BLaER1 (cell line): ENCODE measurements at regions not wholly inside any gene's neighbourhood (a gene's known extent, or its start where the extent isn't known, plus 50 kb on each side); places are given as distances from the start of the nearest gene placed in this dataset.

Source experiments
- H3K27ac ChIP-seq: shearing (Covaris generic); formaldehyde crosslinking; 2 replicates; pipeline ENCODE4 v1.8.1; 2022
- H3K27me3 ChIP-seq: shearing (Covaris generic); formaldehyde crosslinking; 2 replicates; pipeline ENCODE4 v1.8.1; 2022
- H3K36me3 ChIP-seq: shearing (Covaris generic); formaldehyde crosslinking; 2 replicates; pipeline ENCODE4 v1.8.1; 2022
- H3K4me1 ChIP-seq: shearing (Covaris generic); formaldehyde crosslinking; 2 replicates; pipeline ENCODE4 v1.8.1; 2022
- H3K4me2 ChIP-seq: shearing (Covaris generic); formaldehyde crosslinking; 2 replicates; pipeline ENCODE4 v1.8.1; 2022
- H3K4me3 ChIP-seq: shearing (Covaris generic); formaldehyde crosslinking; 2 replicates; pipeline ENCODE4 v1.8.1; 2022
- H3K9ac ChIP-seq: shearing (Covaris generic); formaldehyde crosslinking; 2 replicates; pipeline ENCODE4 v1.8.1; 2022
- H3K9me3 ChIP-seq: shearing (Covaris generic); formaldehyde crosslinking; 2 replicates; pipeline ENCODE4 v1.8.1; 2022
- H4K20me1 ChIP-seq: shearing (Covaris generic); formaldehyde crosslinking; 2 replicates; pipeline ENCODE4 v1.8.1; 2022
- Cebpa-rat ChIP-seq: shearing (Covaris generic); IDR thresholded peaks from 2 replicates; pipeline ENCODE4 v1.8.1; 2022

DNA sequence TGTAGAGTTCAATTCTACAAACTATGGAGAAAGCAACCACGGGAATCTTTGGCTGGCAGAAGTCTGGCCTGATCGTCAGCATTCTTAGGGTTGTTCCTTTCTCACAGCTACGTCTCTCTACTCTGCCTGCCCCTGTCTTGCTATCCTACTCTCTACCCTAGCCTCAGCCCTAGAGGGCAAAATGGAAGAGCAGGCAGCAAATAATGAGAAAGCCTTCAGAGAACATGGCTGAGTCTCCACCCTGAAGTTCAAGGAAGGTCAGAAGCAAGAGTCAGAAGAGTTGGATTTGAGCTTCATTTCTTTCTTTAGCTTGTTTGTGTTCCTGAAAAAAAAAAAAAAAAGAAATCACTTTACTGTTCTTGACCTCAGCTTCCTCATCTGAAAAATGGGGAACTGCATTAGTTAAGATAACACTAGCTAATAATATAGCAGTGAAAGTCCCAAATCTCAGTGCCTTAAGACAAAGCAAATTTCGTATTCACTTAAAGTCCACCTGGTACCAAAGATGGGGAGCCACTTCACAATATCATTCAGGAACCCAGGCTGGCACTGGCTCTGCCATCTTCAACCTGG is 50.2 kb upstream of the CCND2 start:
- peaks cover 18% of the 10 kb centered on the region for H3K4me1 ChIP-seq
- H3K36me3 ChIP-seq = no peaks in the 10 kb centered on the region
- H3K9ac ChIP-seq = no peak overlapping the region
- H3K9me3 ChIP-seq = peaks cover 21% of the 10 kb centered on the region
- no peak overlapping the region for H3K4me2 ChIP-seq
- TF ChIP-seq Cebpa-rat = no peak
- H3K4me3 ChIP-seq = no peak overlapping the region
- H4K20me1 ChIP-seq = no peaks in the 10 kb centered on the region
- no peaks in the 10 kb centered on the region for H3K27me3 ChIP-seq
- no peak overlapping the region for H3K27ac ChIP-seq

DNA sequence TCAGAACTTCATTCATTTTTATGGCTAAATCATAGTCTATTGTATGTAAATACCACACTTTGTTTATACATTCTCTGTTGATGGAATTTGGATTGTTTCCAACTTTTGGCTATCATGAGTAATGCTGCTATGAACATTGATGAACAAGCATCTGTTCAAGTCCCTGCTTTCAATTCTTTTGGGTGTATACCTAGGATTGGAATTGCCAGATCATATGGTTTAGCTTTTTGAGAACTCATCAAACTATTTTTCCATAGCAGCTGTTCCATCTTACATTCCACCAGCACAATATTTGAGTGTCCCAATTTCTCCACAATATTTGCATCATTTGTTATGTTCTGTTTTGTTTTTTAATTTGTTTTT is 52.3 kb upstream of the CCND2 start:
- Histone ChIP-seq H3K27me3 (no peaks in the 10 kb centered on the region), H3K9ac (no peak overlapping the region), H3K4me3 (no peak overlapping the region), H3K4me2 (no peak overlapping the region), H3K36me3 (no peaks in the 10 kb centered on the region), H3K9me3 (peaks cover 21% of the 10 kb centered on the region), H3K4me1 (peaks cover 20% of the 10 kb centered on the region), H3K27ac (no peak overlapping the region), H4K20me1 (no peaks in the 10 kb centered on the region)
- TF ChIP-seq Cebpa-rat = no peak

- Histone ChIP-seq H3K9ac (no peak overlapping the region), H3K4me2 (no peak overlapping the region), H3K27ac (no peak overlapping the region), H3K36me3 (no peaks in the 10 kb centered on the region), H3K4me1 (peaks cover 24% of the 10 kb centered on the region), H3K27me3 (no peaks in the 10 kb centered on the region), H3K4me3 (no peak overlapping the region), H4K20me1 (no peaks in the 10 kb centered on the region), H3K9me3 (peaks cover 21% of the 10 kb centered on the region)
- TF ChIP-seq Cebpa-rat = no peak
Observed at GRCh38 chr12:4220536-4221257, 52.9 kb upstream of the CCND2 start.

DNA sequence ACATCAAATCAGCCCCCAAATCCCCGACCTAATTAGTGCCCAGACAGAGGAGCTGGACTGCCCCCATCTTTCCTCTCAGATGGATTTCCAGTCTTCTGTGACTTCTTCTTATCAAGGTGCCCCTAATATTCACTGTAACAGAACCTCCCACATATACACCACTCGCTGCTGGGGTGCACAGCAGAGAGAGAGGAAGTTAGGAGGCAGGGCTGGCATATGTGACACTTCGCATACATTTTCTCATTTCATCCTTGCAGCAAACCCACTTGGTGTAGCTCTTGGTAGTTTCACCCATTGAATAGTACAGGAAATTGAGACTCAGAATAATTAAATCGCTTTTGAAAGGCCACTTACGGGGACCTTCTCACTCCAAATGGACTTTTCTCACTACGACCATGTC is 56.5 kb upstream of the CCND2 start:
- no peak overlapping the region for H3K4me2 ChIP-seq
- H3K4me3 ChIP-seq = no peak overlapping the region
- no peaks in the 10 kb centered on the region for H3K27me3 ChIP-seq
- H3K4me1 ChIP-seq = peaks cover 35% of the 10 kb centered on the region
- no peaks in the 10 kb centered on the region for H3K36me3 ChIP-seq
- no peaks in the 10 kb centered on the region for H4K20me1 ChIP-seq
- peaks cover 9% of the 10 kb centered on the region for H3K9me3 ChIP-seq
- no peak for TF ChIP-seq Cebpa-rat
- no peak overlapping the region for H3K9ac ChIP-seq
- no peak overlapping the region for H3K27ac ChIP-seq

DNA sequence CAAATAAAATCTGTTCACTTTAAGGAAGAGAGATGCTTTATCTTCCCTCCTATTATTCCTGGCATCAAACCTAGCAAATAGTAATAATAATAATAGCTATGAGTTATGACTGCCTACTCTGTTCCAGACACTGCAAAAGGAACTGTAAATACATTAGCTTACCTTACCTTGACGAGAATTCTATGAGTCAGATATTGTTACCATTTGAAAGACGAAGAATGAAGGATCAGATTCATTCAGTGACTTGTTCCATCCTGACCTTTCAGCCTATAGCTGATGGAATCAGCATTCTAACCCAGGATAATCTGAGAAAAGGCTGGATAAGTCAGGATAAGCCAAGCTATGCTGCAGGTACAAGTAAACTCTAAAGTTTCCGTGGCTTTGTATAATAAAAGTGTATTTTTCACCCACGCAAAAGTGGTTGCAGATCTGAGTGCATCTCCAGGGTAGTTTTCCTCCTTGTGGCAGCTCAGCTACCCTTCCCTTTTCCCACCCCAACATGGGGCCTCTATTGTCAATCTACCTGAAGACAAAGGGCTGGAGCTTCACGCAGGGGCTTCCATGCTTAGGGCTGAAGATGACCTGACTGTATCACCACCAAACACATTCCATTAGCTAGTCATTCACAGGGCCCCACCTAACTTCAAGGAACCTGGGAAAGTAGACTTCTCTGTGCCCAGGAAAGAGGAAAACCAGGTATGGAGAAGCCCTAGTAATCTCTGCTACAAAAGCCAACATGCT is 57.2 kb upstream of the CCND2 start:
- H3K27ac ChIP-seq = 0 out of 2 replicates have a peak overlapping the region, but pooled peaks have one; percentile 47

GRCh38 chr12:4215229-4216186 is 58.1 kb upstream of the CCND2 start:
- Histone ChIP-seq H3K4me3 (peak overlapping the region; percentile 31), H3K27me3 (no peaks in the 10 kb centered on the region), H4K20me1 (no peaks in the 10 kb centered on the region), H3K27ac (peak overlapping the region; percentile 47), H3K9ac (0 out of 2 replicates have a peak overlapping the region, but pooled peaks have one; percentile 20), H3K9me3 (peaks cover 5% of the 10 kb centered on the region; the same call in 1 of the 2 replicates), H3K4me1 (peaks cover 35% of the 10 kb centered on the region), H3K36me3 (no peaks in the 10 kb centered on the region), H3K4me2 (peak overlapping the region; percentile 89)
- no peak for TF ChIP-seq Cebpa-rat

More for the DNA sequence above, 57.2 kb upstream of the CCND2 start:
- Histone ChIP-seq H3K4me3 (no peak overlapping the region), H3K4me2 (peak overlapping the region; percentile 89), H3K9ac (no peak overlapping the region), H3K36me3 (no peaks in the 10 kb centered on the region), H4K20me1 (no peaks in the 10 kb centered on the region), H3K27me3 (no peaks in the 10 kb centered on the region), H3K4me1 (peaks cover 35% of the 10 kb centered on the region), H3K9me3 (peaks cover 5% of the 10 kb centered on the region; the same call in 1 of the 2 replicates)
- no peak for TF ChIP-seq Cebpa-rat

DNA sequence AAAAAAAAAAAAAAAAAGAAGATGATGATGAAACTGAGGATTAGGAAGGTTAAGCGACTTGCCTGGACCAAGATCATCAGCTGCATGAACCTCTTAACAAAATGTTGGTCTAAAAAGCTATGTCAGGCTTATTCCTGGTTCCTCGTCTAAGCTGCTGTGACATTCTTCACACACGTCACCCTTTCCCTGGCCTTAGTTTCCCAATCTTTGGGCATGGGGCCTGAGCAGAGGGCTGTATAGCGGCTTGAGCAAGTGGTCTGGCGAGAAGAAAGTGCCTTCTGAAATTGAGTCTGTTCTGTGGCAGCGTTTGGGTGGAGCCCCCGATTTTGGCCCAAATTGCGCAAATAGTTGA is 58.7 kb upstream of the CCND2 start:
- Histone ChIP-seq H3K4me2 (peak overlapping the region; percentile 89), H3K36me3 (no peaks in the 10 kb centered on the region), H3K4me1 (peaks cover 35% of the 10 kb centered on the region), H3K9me3 (peaks cover 5% of the 10 kb centered on the region; the same call in 1 of the 2 replicates), H3K27me3 (no peaks in the 10 kb centered on the region), H3K4me3 (peak overlapping the region; percentile 31), H3K27ac (peak overlapping the region; percentile 12; the same call in 1 of the 2 replicates), H3K9ac (0 out of 2 replicates have a peak overlapping the region, but pooled peaks have one; percentile 20), H4K20me1 (no peaks in the 10 kb centered on the region)
- peak; percentile 9; the same call in 1 of the 2 replicates for TF ChIP-seq Cebpa-rat

- Histone ChIP-seq H3K9me3 (no peaks in the 10 kb centered on the region), H3K4me2 (no peak overlapping the region), H3K36me3 (no peaks in the 10 kb centered on the region), H3K4me3 (no peak overlapping the region), H4K20me1 (no peaks in the 10 kb centered on the region), H3K9ac (no peak overlapping the region), H3K27me3 (no peaks in the 10 kb centered on the region), H3K4me1 (peaks cover 35% of the 10 kb centered on the region), H3K27ac (no peak overlapping the region)
- no peak for TF ChIP-seq Cebpa-rat
Observed at GRCh38 chr12:4213471-4213870, 60.1 kb upstream of the CCND2 start.

DNA sequence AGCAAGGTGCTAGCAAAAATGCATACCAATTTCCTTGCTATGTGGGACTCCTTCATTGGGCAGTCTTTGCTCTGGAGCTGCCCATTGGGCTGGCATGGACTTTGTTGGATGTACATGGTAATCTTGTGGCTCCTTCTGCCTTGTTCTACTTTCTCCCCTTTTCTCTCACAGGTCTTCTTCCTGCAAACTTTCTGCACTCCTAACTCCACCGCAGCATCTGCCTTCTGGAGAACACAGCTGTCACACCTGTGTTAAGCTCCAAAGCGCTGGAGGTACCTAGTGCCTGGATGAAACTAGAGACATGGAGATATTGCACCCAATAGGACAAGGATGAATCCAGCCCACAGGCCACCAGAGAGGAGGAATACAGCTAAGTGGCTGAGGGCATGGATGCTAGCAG is 60.7 kb upstream of the CCND2 start:
- TF ChIP-seq Cebpa-rat = no peak
- Histone ChIP-seq H3K4me3 (no peak overlapping the region), H3K4me1 (peaks cover 35% of the 10 kb centered on the region), H3K36me3 (no peaks in the 10 kb centered on the region), H3K4me2 (no peak overlapping the region), H3K27ac (no peak overlapping the region), H3K9ac (no peak overlapping the region), H3K9me3 (no peaks in the 10 kb centered on the region), H4K20me1 (no peaks in the 10 kb centered on the region), H3K27me3 (no peaks in the 10 kb centered on the region)
